ENCODE measurements at regions not wholly inside any gene's neighbourhood (a gene's known extent, or its start where the extent isn't known, plus 50 kb on each side); places are given as distances from the start of the nearest gene placed in this dataset.

- no peak for TF ChIP-seq ZFX (IDR thresholded peaks at IDR 0.05; ENCODE audit: borderline replicate concordance)
- TF ChIP-seq, protein P1, sequence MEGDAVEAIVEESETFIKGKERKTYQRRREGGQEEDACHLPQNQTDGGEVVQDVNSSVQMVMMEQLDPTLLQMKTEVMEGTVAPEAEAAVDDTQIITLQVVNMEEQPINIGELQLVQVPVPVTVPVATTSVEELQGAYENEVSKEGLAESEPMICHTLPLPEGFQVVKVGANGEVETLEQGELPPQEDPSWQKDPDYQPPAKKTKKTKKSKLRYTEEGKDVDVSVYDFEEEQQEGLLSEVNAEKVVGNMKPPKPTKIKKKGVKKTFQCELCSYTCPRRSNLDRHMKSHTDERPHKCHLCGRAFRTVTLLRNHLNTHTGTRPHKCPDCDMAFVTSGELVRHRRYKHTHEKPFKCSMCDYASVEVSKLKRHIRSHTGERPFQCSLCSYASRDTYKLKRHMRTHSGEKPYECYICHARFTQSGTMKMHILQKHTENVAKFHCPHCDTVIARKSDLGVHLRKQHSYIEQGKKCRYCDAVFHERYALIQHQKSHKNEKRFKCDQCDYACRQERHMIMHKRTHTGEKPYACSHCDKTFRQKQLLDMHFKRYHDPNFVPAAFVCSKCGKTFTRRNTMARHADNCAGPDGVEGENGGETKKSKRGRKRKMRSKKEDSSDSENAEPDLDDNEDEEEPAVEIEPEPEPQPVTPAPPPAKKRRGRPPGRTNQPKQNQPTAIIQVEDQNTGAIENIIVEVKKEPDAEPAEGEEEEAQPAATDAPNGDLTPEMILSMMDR (IDR thresholded peaks at IDR 0.05), result no peak
- H3K27ac ChIP-seq, result no peak overlapping the region
Observed at GRCh38 chr4:145289403-145290076, 109.2 kb upstream of the OTUD4 start.

GRCh38 chr4:145287351-145287750, 107.0 kb upstream of the OTUD4 start:
- TF ChIP-seq, protein P1 (IDR thresholded peaks at IDR 0.05), result no peak
- no peak for TF ChIP-seq ZFX (IDR thresholded peaks at IDR 0.05; ENCODE audit: borderline replicate concordance)
- H3K27ac ChIP-seq, result no peak overlapping the region

DNA sequence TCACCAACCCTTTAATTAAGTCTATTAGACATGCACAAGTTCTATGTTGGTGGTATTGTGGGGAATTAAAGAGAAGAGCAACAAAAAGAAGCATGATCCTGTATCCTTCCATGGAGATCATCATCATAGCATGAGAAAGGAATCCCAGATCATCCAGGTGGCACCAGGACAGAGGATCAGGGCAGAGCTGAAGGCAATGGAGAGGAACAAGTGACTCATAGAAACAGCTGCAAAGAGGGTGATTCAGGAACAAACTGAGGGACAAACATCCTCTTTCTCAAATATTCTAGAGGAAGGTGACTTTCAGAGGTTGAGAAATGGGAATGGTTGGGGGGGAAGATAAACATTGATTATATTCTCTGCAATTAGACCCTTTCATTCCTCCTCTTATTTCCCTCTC, 105.5 kb upstream of the OTUD4 start:
- TF ChIP-seq, protein P1 (IDR thresholded peaks at IDR 0.05), result no peak
- no peak for TF ChIP-seq ZFX (IDR thresholded peaks at IDR 0.05; ENCODE audit: borderline replicate concordance)

DNA sequence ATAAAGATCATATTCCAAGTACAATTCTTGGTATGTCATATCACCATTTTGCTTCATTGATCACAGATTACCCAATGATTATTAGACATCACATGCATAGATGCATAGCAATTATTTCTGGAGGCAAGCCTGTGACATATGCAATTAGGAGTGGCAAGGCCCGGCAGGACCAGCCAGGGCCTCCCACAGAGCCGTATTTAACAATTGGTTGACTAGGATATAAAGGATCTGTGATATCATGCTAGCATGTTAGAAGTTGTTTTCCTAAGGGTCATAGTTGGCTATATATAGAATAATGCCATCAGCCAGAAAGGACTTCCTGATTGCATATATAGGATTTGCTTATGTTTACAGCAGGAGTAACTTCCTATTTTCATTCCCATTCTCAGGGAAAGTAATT, 103.5 kb upstream of the OTUD4 start:
- H3K27ac ChIP-seq, result no peak overlapping the region
- TF ChIP-seq, protein P1 (IDR thresholded peaks at IDR 0.05), result no peak
- TF ChIP-seq ZFX (IDR thresholded peaks at IDR 0.05; ENCODE audit: borderline replicate concordance), result no peak

More for the DNA sequence above, 105.5 kb upstream of the OTUD4 start:
- no peak overlapping the region for H3K27ac ChIP-seq

DNA sequence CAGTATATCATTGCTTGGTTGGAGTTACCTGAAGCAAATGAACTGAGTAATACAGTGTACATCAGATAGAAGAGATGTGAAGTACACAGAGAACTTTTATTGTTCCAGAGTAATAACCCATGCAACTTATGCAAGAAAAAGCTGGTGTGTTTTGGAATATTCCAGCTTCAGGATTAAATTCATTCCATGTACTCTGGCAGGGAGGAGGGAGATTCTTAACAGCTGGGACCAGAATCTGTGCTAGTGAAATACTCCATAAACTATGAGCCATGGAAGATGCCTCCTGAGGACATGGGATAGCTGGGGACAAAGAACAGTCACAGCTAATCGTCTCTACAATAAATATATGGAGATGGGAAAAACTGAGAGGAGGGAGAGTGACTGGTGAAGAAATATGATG, 101.6 kb upstream of the OTUD4 start:
- no peak overlapping the region for H3K27ac ChIP-seq
- TF ChIP-seq ZFX (IDR thresholded peaks at IDR 0.05; ENCODE audit: borderline replicate concordance), result no peak
- TF ChIP-seq, protein P1 (IDR thresholded peaks at IDR 0.05), result no peak

GRCh38 chr4:145281224-145281623, 100.8 kb upstream of the OTUD4 start:
- no peak for TF ChIP-seq ZFX (IDR thresholded peaks at IDR 0.05; ENCODE audit: borderline replicate concordance)
- TF ChIP-seq, protein P1 (IDR thresholded peaks at IDR 0.05), result no peak
- no peak overlapping the region for H3K27ac ChIP-seq

GRCh38 chr4:145280541-145280940, 100.2 kb upstream of the OTUD4 start:
- H3K27ac ChIP-seq, result no peak overlapping the region
- TF ChIP-seq, protein P1 (IDR thresholded peaks at IDR 0.05), result no peak
- no peak for TF ChIP-seq ZFX (IDR thresholded peaks at IDR 0.05; ENCODE audit: borderline replicate concordance)

All from 22Rv1 (cell line).